VCaP (cell line): ENCODE measurements at regions not wholly inside any gene's neighbourhood (a gene's known extent, or its start where the extent isn't known, plus 50 kb on each side); places are given as distances from the start of the nearest gene placed in this dataset.

Experiments used
- H3K27ac ChIP-seq: fragments of 450-650 bp; 2 replicates; pipeline ENCODE4 v1.5.1; 2017
- CTCF ChIP-seq: fragments of 450-650 bp; conservative IDR thresholded peaks from 2 replicates; pipeline ENCODE4 v1.5.1; 2017; ENCODE audit warnings: mild to moderate bottlenecking, moderate library complexity

GRCh38 chr10:23850631-23851030 is 358.3 kb upstream of the KIAA1217 start:
- peak overlapping the region; percentile 45 for H3K27ac ChIP-seq
- no peak for TF ChIP-seq CTCF

GRCh38 chr10:23859598-23859997 is 349.3 kb upstream of the KIAA1217 start:
- no peak overlapping the region for H3K27ac ChIP-seq

GRCh38 chr10:23864631-23865147 is 344.2 kb upstream of the KIAA1217 start:
- no peak overlapping the region; the same call in 1 of the 2 replicates for H3K27ac ChIP-seq

More at GRCh38 chr10:23859598-23859997, 349.3 kb upstream of the KIAA1217 start:
- TF ChIP-seq CTCF = no peak

GRCh38 chr10:23866985-23867384 is 342.0 kb upstream of the KIAA1217 start:
- H3K27ac ChIP-seq = peak overlapping the region; percentile 95

More at GRCh38 chr10:23864631-23865147, 344.2 kb upstream of the KIAA1217 start:
- TF ChIP-seq CTCF = no peak

- peak overlapping the region; percentile 95 for H3K27ac ChIP-seq
- TF ChIP-seq CTCF = no peak
Observed at GRCh38 chr10:23868121-23868520, 340.8 kb upstream of the KIAA1217 start.

- no peak for TF ChIP-seq CTCF
- H3K27ac ChIP-seq = peak overlapping the region; percentile 95
Observed at GRCh38 chr10:23869548-23869947, 339.4 kb upstream of the KIAA1217 start.

- H3K27ac ChIP-seq = peak overlapping the region; percentile 95
- TF ChIP-seq CTCF = no peak
Observed at GRCh38 chr10:23869996-23870395, 338.9 kb upstream of the KIAA1217 start.

GRCh38 chr10:23870651-23871610 is 338.0 kb upstream of the KIAA1217 start:
- TF ChIP-seq CTCF = no peak
- peak overlapping the region; percentile 95 for H3K27ac ChIP-seq
